ENCODE measurements at regions not wholly inside any gene's neighbourhood (a gene's known extent, or its start where the extent isn't known, plus 50 kb on each side); places are given as distances from the start of the nearest gene placed in this dataset.

- no peaks in the 10 kb centered on the region for H3K4me1 ChIP-seq (ENCODE audit: control insufficient read depth in 5 of 5, insufficient read depth in 5 of 5, low read length in 5 of 5)
- H3K27me3 ChIP-seq (ENCODE audit: control insufficient read depth in 3 of 3, insufficient read depth in 3 of 3, low read length in 2 of 3): no peaks in the 10 kb centered on the region
- no peak for DNase-seq
- peaks cover 0 to 17% (median 10%) of the 10 kb centered on the region in 4 donors for H3K9me3 ChIP-seq (ENCODE audit: control insufficient read depth in 4 of 4, insufficient read depth in 3 of 4, low read length in 3 of 4)
- TF ChIP-seq CTCF (IDR thresholded peaks at IDR 0.05; ENCODE audit: control extremely low read depth, extremely low read depth): no peak
- H3K9ac ChIP-seq (ENCODE audit: insufficient read depth in 1 of 2, low read length in 2 of 2): no peak overlapping the region
- 84 to 89% methylated on average over 4 of the region's 4 CpGs for WGBS, 2 donors
- no peak overlapping the region for H3K27ac ChIP-seq (ENCODE audit: low read depth in 1 of 2, low read length in 1 of 2)
- no peak overlapping the region for H3K4me3 ChIP-seq
- H3K36me3 ChIP-seq (ENCODE audit: control insufficient read depth in 4 of 4, insufficient read depth in 4 of 4, low read length in 4 of 4): no peaks in the 10 kb centered on the region
- ATAC-seq (ENCODE audit: insufficient read depth, low FRiP score): no peak
Measured at GRCh38 chr6:39995633-39996032, 61.4 kb upstream of the MOCS1 start.

GRCh38 chr6:39992861-39993622, 58.8 kb upstream of the MOCS1 start:
- H3K27me3 ChIP-seq (ENCODE audit: control insufficient read depth in 3 of 3, insufficient read depth in 3 of 3, low read length in 2 of 3): no peaks in the 10 kb centered on the region
- WGBS, 2 donors: 64 to 68% methylated on average over 7 of the region's 7 CpGs
- DNase-seq (no peak), ATAC-seq (ENCODE audit: insufficient read depth, low FRiP score) (no peak)
- no peak overlapping the region for H3K27ac ChIP-seq (ENCODE audit: low read depth in 1 of 2, low read length in 1 of 2)
- H3K4me3 ChIP-seq: no peak overlapping the region
- H3K9me3 ChIP-seq (ENCODE audit: control insufficient read depth in 4 of 4, insufficient read depth in 3 of 4, low read length in 3 of 4): peaks cover 0 to 7% (median 4%) of the 10 kb centered on the region in 4 donors
- no peak overlapping the region for H3K9ac ChIP-seq (ENCODE audit: insufficient read depth in 1 of 2, low read length in 2 of 2)
- no peaks in the 10 kb centered on the region for H3K36me3 ChIP-seq (ENCODE audit: control insufficient read depth in 4 of 4, insufficient read depth in 4 of 4, low read length in 4 of 4)
- no peak for TF ChIP-seq CTCF (IDR thresholded peaks at IDR 0.05; ENCODE audit: control extremely low read depth, extremely low read depth)
- no peaks in the 10 kb centered on the region for H3K4me1 ChIP-seq (ENCODE audit: control insufficient read depth in 5 of 5, insufficient read depth in 5 of 5, low read length in 5 of 5)
